HCT116 (cell line): ENCODE measurements at regions not wholly inside any gene's neighbourhood (a gene's known extent, or its start where the extent isn't known, plus 50 kb on each side); places are given as distances from the start of the nearest gene placed in this dataset.

Experiments
- CBX3 ChIP-seq: IDR thresholded peaks from 2 replicates; pipeline ENCODE4 v1.6.1; 2012; ENCODE audit warnings: low read depth
- CTCF ChIP-seq, 3 experiments: fragments of 200-600 bp in 1 of 3; sonication (generic) in 1 of 3; IDR thresholded peaks in 2 of 3; conservative IDR thresholded peaks in 1 of 3; 2 replicates each; pipeline ENCODE4 v1.5.1; 2012 to 2017; ENCODE audit warnings: low read depth in 2 of 3, low read length in 2 of 3, antibody characterized with exemption in 1 of 3, borderline replicate concordance in 1 of 3, control low read depth in 1 of 3, mild to moderate bottlenecking in 1 of 3, mixed read lengths in 1 of 3, mixed run types in 1 of 3, moderate library complexity in 1 of 3; ENCODE audit not compliant: insufficient read depth in 1 of 3
- EGR1 ChIP-seq: IDR thresholded peaks from 2 replicates; pipeline ENCODE4 v1.6.1; 2012; ENCODE audit warnings: low read depth
- EZH2 ChIP-seq: fragments of 200-600 bp; sonication (generic); IDR thresholded peaks from 2 replicates; pipeline ENCODE4 v1.6.1; 2017; ENCODE audit warnings: antibody characterized with exemption, mixed run types
- EZH2phosphoT487 ChIP-seq: fragments of 200-600 bp; IDR thresholded peaks from 2 replicates; pipeline ENCODE4 v1.6.1; 2018; ENCODE audit warnings: antibody characterized with exemption, borderline replicate concordance
- JUND ChIP-seq: IDR thresholded peaks from 2 replicates; pipeline ENCODE4 v1.6.1; 2012
- MAX ChIP-seq: IDR thresholded peaks from 2 replicates; pipeline ENCODE4 v1.6.1; 2012
- POLR2A ChIP-seq: IDR thresholded peaks from 2 replicates; pipeline ENCODE4 v1.7.0; 2011; ENCODE audit warnings: borderline replicate concordance; ENCODE audit not compliant: insufficient read depth, insufficient read length; ENCODE audit errors: extremely low read depth
- POLR2AphosphoS5 ChIP-seq: IDR thresholded peaks from 2 replicates; pipeline ENCODE4 v1.6.1; 2011; ENCODE audit warnings: mild to moderate bottlenecking, low read depth, low read length, moderate library complexity
- REST ChIP-seq: IDR thresholded peaks from 2 replicates; pipeline ENCODE4 v1.6.1; 2012; ENCODE audit warnings: low read depth

- no peak for TF ChIP-seq CTCF (IDR thresholded peaks at IDR 0.05 in 2 of 3, conservative IDR thresholded peaks at IDR 0.05 in 1 of 3; ENCODE audit: borderline replicate concordance in 1 of 3, insufficient read depth in 1 of 3, low read depth in 2 of 3, low read length in 2 of 3)
- TF ChIP-seq JUND, result no peak
- no peak for TF ChIP-seq EZH2
- no peak for TF ChIP-seq REST
- TF ChIP-seq CBX3, result no peak
- no peak for TF ChIP-seq EZH2phosphoT487
- TF ChIP-seq POLR2A, result no peak
- TF ChIP-seq MAX, result no peak
- TF ChIP-seq EGR1, result no peak
- no peak for TF ChIP-seq POLR2AphosphoS5
Measured at GRCh38 chrX:113157496-113157895, 316.9 kb upstream of the AMOT start.
